CD4-positive, alpha-beta T cell treated with Interleukin-21 for 1 hour (primary cell): ENCODE measurements at regions not wholly inside any gene's neighbourhood (a gene's known extent, or its start where the extent isn't known, plus 50 kb on each side); places are given as distances from the start of the nearest gene placed in this dataset.

Experiments
- DNase-seq: peaks from one replicate; pipeline ENCODE4 v3.0.0-alpha.2; 2020

DNA sequence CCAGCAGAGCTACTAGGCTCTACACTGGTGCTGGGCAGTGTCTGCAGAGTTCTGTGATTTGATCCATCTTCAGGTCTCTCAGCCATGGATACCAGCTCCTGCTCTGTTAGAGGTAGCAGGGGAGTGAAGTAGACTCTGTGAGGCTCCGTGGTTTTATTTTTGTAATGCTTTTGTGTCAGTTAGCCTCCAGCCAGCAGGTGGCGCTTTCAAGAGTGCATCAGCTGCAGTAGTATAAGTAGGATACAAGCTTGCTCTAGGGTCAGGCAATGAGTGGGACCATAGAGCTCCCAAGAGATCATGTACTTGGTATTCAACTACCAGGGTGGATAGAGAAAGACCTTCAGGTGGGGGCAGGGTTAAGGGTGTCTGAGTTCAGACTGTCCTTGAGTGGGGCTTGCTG is 362.5 kb upstream of the TRAM1L1 start:
- DNase-seq = peak; percentile 1

DNA sequence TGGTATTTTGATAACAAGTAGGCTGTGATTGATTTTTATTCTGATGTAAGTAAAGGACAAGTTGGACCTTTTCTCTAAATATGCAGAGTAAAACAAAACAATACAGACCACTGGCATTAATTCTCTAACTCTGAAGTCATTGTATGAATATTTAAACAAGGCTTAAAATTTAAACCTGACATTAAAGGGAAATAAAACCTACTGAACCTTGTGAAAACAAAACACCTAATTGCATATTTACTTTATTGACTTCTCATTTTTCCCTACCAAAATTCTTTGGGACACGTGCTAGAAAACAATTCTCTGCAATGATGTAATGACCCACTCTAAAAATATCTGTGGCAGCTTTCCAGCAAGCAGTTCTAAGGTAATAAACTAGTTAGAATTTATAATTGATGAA is 369.7 kb upstream of the TRAM1L1 start:
- DNase-seq = no peak

DNA sequence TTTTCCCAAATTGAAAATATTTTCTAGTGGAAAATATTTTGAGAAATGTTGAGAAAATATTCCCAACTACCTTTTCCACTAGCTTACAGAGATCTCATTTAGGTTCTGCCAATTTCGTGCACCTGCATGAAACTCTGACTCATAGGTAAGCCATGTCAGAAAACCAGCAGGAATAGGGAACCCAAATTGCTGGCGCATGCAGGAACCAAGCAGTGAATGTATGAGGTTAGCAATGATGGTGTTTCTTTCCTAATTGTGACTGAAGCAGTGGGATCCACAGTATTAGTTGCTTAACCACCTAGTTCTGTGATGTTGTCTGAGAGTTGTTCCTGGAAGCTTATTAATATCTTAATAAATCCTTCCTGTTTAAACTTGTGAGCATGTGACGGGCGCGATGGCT is 381.0 kb upstream of the TRAM1L1 start:
- DNase-seq = no peak

DNA sequence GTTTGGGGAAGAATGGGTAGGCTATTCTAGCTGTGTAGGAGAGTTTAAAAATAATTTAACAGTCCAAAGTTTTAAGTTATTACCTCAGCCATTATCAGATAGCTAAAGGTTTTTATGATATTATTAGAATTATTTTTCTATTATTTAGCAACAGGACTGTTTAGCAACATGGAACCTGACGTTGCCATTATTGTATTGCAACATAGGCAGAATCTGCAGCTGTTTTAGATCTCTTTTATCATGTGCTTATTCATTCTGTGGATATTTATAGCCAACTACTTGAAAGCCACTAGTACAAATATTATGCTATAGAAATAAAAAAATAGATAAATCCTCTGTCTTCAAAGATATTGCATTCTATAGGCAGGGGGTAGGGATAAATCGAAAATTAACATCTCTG is 382.0 kb upstream of the TRAM1L1 start:
- no peak for DNase-seq

DNA sequence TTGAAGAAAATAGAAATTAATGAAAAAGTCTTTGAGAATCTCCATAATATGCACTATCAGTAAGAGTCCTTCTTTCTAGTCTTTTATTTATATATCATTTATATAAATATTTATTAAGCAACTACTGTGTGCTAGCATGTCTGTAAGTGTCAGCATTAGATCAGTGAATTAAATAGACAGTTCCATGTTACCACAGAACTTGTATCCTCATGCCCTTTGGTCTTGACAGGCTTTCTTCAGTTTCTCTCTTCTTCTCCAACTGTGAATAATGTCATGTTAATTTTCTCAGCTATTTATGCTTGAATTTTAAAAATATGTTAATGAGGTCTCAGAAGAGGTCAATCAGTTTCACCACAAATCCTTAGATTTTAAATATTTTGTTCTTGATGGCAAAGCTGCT is 389.6 kb upstream of the TRAM1L1 start:
- no peak for DNase-seq

DNA sequence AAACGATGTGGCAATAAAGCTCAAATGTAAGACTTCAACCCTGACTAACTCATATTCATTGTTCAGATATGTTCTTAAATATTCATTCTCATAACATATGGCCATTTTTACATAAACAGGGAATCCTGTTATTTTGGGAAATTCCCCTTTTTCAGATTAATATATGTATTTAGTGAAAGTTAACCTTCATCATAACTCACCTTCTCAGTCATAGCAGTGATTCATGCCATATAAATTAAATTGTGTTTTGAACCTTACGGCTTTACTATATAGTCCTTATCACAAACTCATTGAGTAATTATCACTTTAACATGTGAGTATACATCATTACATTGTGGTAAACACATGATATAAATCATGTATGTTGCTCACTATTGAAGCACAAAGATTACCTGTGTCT is 392.5 kb upstream of the TRAM1L1 start:
- DNase-seq = no peak

DNA sequence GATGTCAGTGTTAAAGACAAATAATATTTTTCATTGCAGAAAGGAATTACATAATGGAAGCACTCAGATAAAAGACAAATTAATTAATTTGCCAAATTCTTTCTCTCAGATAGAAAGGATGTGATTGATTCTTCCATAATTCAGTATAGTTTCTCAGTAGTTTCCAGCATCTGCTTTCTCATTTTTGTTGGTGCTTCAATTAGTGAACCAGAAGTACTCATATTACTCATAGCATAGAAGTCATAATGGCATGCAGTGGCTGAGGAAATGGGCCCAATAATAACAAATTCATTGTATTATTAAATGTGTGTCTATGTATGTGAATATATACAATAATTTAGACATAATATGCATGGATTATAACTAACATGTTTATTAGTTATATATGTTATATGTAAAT is 393.3 kb upstream of the TRAM1L1 start:
- DNase-seq = no peak

DNA sequence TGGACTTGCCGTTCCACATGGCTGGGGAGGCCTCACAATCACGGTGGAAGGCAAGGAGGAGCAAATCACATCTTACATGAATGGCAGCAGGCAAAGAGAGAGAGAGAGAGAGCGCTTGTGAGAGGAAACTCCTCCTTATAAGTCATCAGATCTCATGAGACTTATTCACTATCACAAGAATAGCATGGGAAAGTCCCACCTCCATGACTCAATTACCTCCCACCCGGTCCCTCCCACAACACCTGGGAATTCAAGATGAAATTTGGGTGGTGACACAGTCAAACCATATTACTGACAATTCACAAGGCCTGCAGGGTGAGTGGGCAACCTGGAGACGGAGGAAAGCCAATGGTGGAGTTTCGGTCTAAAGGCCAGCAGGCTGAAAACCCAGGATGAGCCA is 394.3 kb upstream of the TRAM1L1 start:
- no peak for DNase-seq

DNA sequence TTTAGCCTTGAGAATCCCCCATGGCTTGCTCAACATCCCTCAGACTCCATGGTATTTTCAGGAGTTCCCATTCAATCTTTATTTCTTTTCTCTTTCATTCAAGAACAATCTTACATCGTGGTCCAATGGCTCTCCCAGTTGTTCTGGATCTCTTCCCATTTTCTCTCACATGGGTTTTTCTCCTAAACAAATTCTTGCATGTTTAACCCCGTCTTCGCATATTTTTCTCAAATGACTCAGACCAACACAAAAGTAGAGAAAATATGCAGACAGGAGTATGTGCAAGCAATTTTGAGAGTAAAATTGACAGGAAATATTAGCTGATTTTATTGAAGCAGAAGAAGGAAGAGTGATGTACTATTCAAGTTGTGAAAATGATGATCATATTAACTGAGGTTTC is 396.4 kb upstream of the TRAM1L1 start:
- DNase-seq = no peak

DNA sequence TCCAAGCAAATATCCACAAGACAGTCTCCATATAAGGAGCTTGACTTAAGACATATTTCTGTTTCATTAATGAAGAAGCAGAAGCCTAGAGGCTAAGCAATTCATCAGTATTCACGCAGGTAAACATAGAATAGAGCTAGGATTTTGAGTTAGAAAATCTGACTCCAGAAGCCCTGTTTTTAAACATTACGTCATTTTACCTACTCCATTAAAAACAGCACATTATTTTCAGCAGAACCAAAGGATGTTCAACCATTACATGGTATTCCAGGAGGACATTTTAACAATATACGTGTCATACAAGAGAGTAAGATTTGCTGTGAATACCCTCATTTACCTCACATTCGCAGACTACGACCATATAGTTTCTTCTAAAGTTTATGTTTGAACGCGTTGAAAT is 403.3 kb upstream of the TRAM1L1 start:
- DNase-seq = no peak

DNA sequence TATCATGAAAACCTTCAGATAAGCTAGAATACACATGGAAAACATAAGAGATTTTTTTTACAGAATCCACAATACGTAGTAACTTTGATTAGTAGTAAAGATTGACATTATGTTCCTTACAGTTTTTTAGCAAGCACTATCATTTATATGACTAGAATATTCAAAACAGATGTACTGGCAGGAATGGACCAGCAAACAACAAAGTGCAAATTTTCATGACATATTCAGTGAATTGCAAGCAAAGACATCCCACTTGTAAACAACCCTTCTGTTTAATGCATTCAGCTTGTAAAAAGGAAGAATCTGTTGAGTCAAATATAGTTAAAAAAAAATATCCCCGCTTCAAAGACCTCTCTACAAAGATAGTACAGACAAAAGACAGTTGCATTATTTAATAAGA is 403.7 kb upstream of the TRAM1L1 start:
- no peak for DNase-seq

DNA sequence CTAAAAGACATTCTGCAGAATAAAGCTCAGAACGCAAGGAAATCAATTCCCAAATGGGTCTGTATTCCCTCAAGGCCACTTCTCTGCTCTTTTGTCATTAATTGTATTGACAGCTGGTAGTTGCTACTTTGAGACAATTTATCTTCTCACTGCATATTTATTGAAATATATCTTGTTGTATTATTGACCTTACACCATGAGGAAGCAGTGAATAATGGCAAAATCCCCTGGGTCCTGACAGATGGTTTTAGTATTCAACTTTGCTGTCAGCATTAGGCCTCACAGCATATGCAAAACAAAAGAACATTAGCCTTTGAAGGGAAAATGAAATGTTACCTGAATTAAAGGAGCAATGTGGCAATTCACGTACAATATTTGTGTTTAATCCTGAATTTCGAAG is 406.1 kb upstream of the TRAM1L1 start:
- DNase-seq = no peak

DNA sequence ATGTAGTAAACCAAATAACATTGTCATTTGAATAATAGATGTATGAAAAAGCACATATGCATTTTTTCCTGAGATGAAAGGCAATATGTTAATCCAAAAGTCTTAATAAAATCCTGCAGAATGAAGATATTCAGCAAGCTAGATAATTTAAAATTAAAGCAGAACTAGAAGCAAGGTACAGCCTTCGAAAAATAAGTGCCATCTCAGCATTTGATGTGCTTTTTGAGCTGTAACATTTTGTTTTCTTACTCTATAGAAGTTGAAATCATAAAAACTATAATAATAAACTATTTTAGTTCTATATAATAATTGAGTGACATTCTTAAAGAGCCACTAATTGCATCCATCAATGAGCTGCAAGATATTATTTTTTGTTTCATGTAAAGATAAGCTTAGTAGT is 410.4 kb upstream of the TRAM1L1 start:
- DNase-seq = no peak

DNA sequence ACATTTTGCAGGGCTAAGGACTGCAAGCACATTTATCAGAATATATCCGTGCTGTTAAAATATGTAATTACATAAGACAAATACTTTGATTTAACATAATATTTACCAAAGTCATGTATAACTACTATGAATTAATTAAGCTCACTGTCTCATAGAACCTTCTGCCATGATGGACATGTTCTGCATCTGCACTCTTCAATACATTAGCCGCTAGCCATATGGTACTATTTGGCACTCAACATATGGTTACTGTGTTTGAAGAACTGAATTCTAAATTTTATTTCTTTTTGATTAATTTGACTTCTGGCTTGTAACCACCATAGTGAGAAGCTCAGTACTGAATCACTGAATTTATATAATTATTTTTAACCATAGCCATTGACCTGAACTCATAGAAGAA is 427.0 kb upstream of the TRAM1L1 start:
- DNase-seq = no peak

DNA sequence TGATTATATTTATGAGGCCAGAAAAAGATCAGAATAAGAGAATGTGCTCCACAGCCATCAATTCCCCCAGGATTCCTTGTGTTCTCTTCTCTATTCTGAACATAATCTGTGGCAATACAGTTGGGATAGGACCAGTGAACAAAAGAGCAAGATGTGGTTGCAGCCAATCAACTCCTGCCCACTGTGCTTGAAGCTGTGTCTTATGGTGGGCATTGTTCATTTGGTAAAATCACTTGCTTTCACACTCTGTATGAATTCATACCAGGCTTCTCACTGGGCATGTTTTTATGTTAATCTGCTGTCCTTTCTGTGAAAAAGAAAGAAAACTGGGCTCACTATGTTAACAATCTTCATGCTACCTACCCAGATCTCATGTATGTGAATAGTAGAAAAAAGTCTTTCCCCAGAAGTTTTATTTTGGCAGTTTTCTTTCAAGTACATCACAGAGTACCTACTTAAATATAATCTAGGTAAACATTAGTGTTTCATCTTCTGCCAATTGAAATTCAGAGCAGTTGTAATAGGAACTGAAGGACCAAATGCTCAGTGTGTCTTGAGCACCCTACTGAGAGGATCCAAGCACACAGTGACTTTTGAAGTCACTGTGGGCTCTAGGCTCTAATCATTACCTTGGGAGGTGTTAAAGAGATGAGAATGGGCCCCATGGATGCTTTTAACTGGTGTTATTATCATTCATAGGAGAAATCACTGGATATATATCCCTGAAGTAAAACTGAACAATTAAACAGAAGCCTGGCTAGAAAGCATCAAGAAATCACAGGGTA is 429.2 kb upstream of the TRAM1L1 start:
- DNase-seq = no peak

DNA sequence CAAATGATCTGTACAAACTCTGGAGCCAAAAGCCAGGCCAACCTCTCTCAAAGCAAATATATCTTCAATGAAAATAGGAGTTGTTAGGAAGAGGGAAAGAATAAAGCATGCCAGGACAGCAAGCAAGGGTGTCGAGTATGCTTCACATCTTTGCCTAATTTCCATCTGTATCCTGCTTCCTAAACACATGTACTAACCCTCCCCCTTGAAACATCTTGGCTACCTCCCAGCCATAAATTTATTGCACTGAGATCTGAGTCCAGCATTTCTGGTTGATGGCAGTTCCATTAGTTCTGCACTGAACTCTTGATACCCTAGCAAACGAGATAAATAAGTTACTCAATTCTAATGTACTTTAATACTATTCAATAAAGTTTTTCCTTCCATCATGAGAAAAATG is 430.5 kb upstream of the TRAM1L1 start:
- DNase-seq = no peak

DNA sequence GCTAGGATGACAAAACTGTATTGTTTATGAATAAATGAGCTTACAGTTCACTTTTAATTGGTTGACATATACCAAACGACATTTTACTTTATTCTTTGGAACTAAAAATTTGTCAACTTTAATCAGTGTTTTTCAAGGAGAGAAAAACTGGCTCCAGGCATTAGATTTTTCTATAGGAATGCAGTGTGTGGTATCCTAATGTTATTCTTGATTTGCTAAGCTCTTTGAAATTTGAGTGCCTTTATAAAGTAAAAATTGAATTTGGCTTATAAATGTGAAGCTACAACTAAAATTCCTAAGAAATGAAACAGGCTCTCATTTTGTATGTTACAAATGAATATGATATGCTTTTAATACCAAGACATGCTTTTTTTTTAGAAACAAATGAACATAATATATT is 442.2 kb upstream of the TRAM1L1 start:
- no peak for DNase-seq

DNA sequence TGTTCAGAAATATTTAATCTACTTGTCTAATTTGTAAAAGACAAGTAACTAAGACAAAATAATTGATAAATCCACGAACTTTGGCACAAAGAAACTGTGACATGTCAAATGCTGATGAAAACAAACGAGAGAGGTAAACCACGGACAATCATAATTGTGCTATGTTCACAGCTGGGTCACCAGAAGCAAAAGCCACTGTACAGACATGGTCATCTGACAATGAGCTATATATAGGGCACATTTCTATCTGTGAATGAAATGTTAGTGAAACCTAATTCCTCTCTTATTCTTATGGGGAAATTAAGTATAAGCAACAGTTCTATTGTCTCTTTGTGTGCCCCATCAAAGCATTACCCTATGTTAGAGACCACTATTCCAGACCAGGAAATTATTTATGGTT is 444.0 kb upstream of the TRAM1L1 start:
- DNase-seq = no peak

DNA sequence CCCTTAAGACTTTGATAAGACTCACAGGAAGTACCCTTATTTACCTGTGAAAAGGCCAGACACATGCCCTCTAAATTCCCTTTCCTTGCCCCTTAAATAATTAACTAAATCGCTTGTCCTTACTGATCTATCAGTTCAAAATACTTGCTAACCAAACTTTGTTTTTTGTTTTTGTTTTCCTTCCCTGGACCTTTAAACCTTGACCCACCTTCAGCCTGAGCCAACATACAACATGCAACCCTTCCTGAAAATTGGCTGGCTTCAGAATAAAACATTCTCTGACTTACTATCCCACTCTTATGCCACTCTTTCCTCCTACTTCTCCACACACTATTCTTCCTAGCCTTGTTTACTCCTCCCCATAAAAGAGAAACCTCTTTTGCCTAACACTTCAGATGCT is 448.1 kb upstream of the TRAM1L1 start:
- DNase-seq = no peak

DNA sequence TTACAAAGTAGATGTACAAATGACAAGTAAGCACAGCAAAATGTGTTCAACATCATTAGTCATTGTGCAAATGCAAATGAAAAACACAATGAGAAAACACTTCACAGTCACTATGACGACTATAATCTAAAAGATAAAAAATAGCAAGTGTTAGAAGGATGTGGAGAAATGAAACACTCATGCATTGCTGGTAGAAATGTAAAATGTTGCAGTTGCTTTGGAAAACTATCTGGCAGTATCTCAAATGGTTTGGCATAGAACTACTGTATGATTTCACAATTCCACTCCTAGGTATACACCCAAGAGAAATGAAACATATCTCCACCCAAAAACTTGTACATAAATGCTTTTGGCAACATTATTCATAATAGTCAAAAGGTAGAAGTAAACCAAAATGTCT is 459.7 kb upstream of the TRAM1L1 start:
- no peak for DNase-seq

DNA sequence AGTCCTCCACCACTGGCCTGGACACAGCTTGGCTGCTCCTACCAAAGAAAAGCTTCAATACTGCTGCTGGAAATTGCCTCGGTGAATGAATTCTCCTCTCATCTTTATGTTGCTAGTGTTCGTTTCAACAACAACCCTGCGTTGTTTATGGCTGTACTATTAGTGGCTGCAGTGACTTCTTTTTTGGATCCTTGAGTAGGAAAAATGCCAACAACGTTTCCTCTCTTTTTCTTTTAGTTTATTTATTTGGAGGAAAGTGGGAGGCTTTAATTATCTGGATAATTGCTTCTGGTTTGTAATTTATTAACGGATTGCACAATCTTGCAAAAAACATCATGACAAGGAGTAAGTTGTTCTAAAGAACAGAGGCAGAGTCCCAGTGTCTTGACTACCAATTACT is 464.1 kb upstream of the TRAM1L1 start:
- no peak for DNase-seq

DNA sequence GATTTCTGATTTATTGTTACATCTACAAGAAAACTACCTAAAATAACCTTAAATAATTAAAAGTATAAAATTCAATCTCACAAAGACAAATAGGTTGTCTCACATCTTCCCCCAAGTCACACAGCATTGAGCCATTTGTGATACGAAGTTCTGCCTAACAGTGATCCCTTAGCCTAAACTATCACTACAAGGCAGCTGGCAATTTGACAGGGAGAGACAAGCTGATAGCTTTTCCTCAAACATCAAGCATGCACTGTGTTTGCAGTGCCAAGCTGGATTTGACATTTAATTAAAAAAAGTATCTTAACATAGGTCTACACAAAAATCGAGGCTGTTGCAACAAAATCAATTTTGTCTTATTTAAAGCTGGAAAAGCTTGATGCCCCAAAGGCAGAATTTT is 464.7 kb upstream of the TRAM1L1 start:
- no peak for DNase-seq

DNA sequence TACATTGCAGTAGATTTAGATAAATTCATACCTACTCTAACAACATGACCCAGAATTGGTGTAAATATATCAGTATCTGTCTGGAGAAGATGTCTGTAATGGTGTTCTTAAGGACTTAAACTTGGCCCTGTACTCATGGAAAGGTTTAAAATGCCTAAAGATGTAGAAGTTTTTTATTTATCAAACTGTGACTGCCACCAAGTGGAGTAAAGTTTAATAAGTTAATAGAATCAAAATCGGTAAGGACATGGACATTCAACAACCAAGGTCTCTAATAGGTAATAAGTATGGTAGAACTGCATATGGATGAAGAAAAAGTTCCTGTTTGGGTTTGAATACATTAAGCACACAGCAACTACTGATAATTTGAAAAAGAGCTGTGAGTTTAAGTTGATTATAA is 474.0 kb upstream of the NDST3 start:
- no peak for DNase-seq

DNA sequence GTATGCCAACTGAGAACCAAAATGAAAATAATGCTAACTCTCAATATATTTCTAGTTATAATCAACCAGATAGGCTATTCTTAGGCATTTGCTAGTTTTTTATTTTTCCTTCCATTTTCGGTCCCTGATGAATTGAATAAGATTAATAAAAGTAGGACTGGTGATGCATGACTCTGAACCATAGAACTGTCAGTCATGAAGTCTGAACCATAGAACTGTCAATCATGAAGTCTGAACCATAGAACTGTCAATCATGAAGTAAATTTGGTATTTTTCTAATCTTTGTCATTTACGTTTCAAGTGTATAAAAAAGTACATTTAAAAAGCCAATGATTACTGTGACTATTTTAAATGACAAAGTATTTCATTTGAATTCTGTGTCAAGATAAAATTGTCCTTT is 460.2 kb upstream of the NDST3 start:
- DNase-seq = no peak

DNA sequence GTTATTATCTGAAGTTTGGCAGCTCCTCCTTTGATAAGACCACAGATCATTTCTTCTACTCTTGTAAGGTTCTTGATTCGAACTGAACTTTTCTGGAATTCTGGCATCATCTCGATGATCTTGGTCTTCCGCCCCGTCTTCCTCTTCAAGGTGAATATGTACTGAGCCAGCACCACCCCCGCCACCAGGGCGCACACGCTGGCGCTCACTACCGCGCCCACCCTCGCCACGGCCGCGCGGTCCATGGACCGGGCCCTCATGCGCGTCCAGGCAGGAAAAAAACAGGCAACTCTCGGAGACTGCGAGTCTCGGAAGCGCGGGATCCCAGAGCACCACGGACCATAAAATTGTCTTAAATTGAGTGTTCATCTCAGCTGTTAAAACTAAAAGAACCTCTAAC is 458.4 kb upstream of the NDST3 start:
- no peak for DNase-seq
